ENCODE measurements at regions not wholly inside any gene's neighbourhood (a gene's known extent, or its start where the extent isn't known, plus 50 kb on each side); places are given as distances from the start of the nearest gene placed in this dataset.
"Not testable (repeated sequence)": the region's sequence is repeated elsewhere in the genome, so short reads cannot be mapped to it uniquely, and the experiment has no call there.

- DNase-seq (ENCODE audit: low read depth in 2 of 2), result no peak
Measured at GRCh38 chrX:27404366-27404765, 58.8 kb downstream of the PPP4R3C start.

GRCh38 chrX:27399146-27399456 is 64.0 kb downstream of the PPP4R3C start:
- DNase-seq (ENCODE audit: low read depth in 2 of 2), result no peak

GRCh38 chrX:27391623-27392022 is 71.5 kb downstream of the PPP4R3C start:
- no peak for DNase-seq (ENCODE audit: low read depth in 2 of 2)

- no peak for DNase-seq (ENCODE audit: low read depth in 2 of 2)
Measured at GRCh38 chrX:27381419-27381818, 81.7 kb downstream of the PPP4R3C start.

GRCh38 chrX:27380163-27380845 is 82.8 kb downstream of the PPP4R3C start:
- no peak for DNase-seq (ENCODE audit: low read depth in 2 of 2)

GRCh38 chrX:27354021-27354420 is 109.1 kb downstream of the PPP4R3C start:
- DNase-seq (ENCODE audit: low read depth in 2 of 2), result no peak

GRCh38 chrX:27350476-27350875 is 112.7 kb downstream of the PPP4R3C start:
- no peak for DNase-seq (ENCODE audit: low read depth in 2 of 2)

GRCh38 chrX:27336466-27337091 is 126.6 kb downstream of the PPP4R3C start:
- DNase-seq (ENCODE audit: low read depth in 2 of 2), result no peak

- DNase-seq (ENCODE audit: low read depth in 2 of 2), result no peak
Measured at GRCh38 chrX:27321632-27322031, 141.5 kb downstream of the PPP4R3C start.

GRCh38 chrX:27309406-27309805 is 153.7 kb downstream of the PPP4R3C start:
- no peak for DNase-seq (ENCODE audit: low read depth in 2 of 2)

- no peak for DNase-seq (ENCODE audit: low read depth in 2 of 2)
Measured at GRCh38 chrX:27307546-27307945, 155.6 kb downstream of the PPP4R3C start.

GRCh38 chrX:27292552-27292951 is 170.6 kb downstream of the PPP4R3C start:
- not testable (repeated sequence) for DNase-seq (ENCODE audit: low read depth in 2 of 2)

- no peak for DNase-seq (ENCODE audit: low read depth in 2 of 2)
Measured at GRCh38 chrX:27276751-27277150, 186.4 kb downstream of the PPP4R3C start.

GRCh38 chrX:27254656-27255055 is 208.5 kb downstream of the PPP4R3C start:
- no peak for DNase-seq (ENCODE audit: low read depth in 2 of 2)

- no peak for DNase-seq (ENCODE audit: low read depth in 2 of 2)
Measured at GRCh38 chrX:27251369-27251768, 211.8 kb downstream of the PPP4R3C start.

- DNase-seq (ENCODE audit: low read depth in 2 of 2), result no peak
Measured at GRCh38 chrX:27242581-27242980, 220.6 kb downstream of the PPP4R3C start.

GRCh38 chrX:27241981-27242380 is 221.2 kb downstream of the PPP4R3C start:
- DNase-seq (ENCODE audit: low read depth in 2 of 2), result no peak

GRCh38 chrX:27240042-27240441 is 223.1 kb downstream of the PPP4R3C start:
- DNase-seq (ENCODE audit: low read depth in 2 of 2), result not testable (repeated sequence)

GRCh38 chrX:27236681-27237080 is 226.5 kb downstream of the PPP4R3C start:
- no peak for DNase-seq (ENCODE audit: low read depth in 2 of 2)

- no peak for DNase-seq (ENCODE audit: low read depth in 2 of 2)
Measured at GRCh38 chrX:27229721-27230120, 233.4 kb downstream of the PPP4R3C start.

GRCh38 chrX:27222661-27223060 is 240.5 kb downstream of the PPP4R3C start:
- DNase-seq (ENCODE audit: low read depth in 2 of 2), result no peak

- peak in 1 of 2 donors; percentile 4 for DNase-seq (ENCODE audit: low read depth in 2 of 2)
Measured at GRCh38 chrX:27186671-27187070, 276.5 kb downstream of the PPP4R3C start.

- DNase-seq (ENCODE audit: low read depth in 2 of 2), result no peak
Measured at GRCh38 chrX:27163236-27163635, 299.9 kb downstream of the PPP4R3C start.

GRCh38 chrX:27162496-27162895 is 300.6 kb downstream of the PPP4R3C start:
- no peak for DNase-seq (ENCODE audit: low read depth in 2 of 2)

All from stimulated activated CD8-positive, alpha-beta memory T cell treated with anti-CD3 and anti-CD28 coated beads, Interleukin-15, amount 100 ng/mL, for 48 hours (primary cell).